ENCODE measurements at regions not wholly inside any gene's neighbourhood (a gene's known extent, or its start where the extent isn't known, plus 50 kb on each side); places are given as distances from the start of the nearest gene placed in this dataset.

DNA sequence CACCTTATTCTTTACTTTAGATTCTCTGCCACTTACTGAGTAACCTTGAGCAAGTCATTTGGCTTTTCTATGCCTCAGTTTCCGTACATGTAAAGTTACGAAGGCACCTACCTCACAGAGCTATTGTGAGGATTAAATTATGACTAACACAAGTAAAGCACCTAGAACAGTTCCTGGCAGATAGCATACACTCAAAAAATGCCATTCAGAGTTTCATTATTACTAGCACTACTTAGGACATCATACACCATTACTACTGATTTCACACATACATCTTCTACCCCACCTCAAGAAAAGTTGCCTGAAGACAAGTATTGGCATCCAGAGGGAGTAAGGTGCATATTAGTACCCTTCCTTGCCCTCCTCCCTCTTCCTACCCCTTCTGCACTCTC, 107.8 kb downstream of the OGFRL1 start:
- TF ChIP-seq EZH2phosphoT487 (IDR thresholded peaks at IDR 0.05; ENCODE audit: borderline replicate concordance) (no peak), CTCF (conservative IDR thresholded peaks at IDR 0.05; ENCODE audit: low read length) (no peak)
- Histone ChIP-seq H3K4me2 (ENCODE audit: low read depth, low read length, poor library complexity, severe bottlenecking) (no peak overlapping the region), H3F3A (ENCODE audit: low read depth) (no peaks in the 10 kb centered on the region), H3K27me3 (ENCODE audit: insufficient read depth, low read length, poor library complexity, severe bottlenecking) (no peaks in the 10 kb centered on the region), H3K9me2 (replicated peaks; ENCODE audit: low read depth, low read length) (no peaks in the 10 kb centered on the region), H3K4me1 (ENCODE audit: insufficient read depth, low read length, poor library complexity, severe bottlenecking) (no peaks in the 10 kb centered on the region), H2AFZ (ENCODE audit: low read length) (no peak overlapping the region), H3K9me3 (ENCODE audit: insufficient read depth, low read depth, low read length) (no peaks in the 10 kb centered on the region), H3K9ac (ENCODE audit: low read depth, low read length, poor library complexity, severe bottlenecking) (no peak overlapping the region), H3K36me3 (ENCODE audit: insufficient read depth, low read length) (no peaks in the 10 kb centered on the region), H4K20me1 (ENCODE audit: insufficient read depth, low read length, poor library complexity, severe bottlenecking) (no peaks in the 10 kb centered on the region), H3K4me3 (ENCODE audit: low read length, poor library complexity, severe bottlenecking) (no peak overlapping the region), H3K79me2 (ENCODE audit: insufficient read depth, low read length) (no peaks in the 10 kb centered on the region)

DNA sequence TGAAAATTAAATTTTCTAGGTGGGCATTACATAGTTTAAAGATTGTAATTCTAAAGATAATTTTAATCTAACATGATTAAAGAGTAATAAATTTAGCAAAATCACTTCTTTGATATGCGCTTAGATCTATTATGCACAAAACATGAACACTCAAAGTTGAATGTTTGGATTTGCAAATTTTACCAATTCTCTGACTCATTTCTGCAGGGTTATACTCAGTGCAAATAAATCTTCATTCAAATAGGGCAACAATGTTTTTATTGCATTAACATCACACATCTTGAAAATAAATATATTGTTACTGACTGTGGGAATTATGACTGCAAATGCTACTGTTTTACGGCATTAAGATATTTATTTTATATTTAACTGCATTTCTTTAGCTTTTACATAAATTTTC, 110.7 kb downstream of the OGFRL1 start:
- TF ChIP-seq EZH2phosphoT487 (IDR thresholded peaks at IDR 0.05; ENCODE audit: borderline replicate concordance) (no peak), CTCF (conservative IDR thresholded peaks at IDR 0.05; ENCODE audit: low read length) (no peak)
- Histone ChIP-seq H3K9me2 (replicated peaks; ENCODE audit: low read depth, low read length) (no peaks in the 10 kb centered on the region), H3K27me3 (ENCODE audit: insufficient read depth, low read length, poor library complexity, severe bottlenecking) (no peaks in the 10 kb centered on the region), H3K9me3 (ENCODE audit: insufficient read depth, low read depth, low read length) (no peaks in the 10 kb centered on the region), H2AFZ (ENCODE audit: low read length) (no peak overlapping the region), H3K79me2 (ENCODE audit: insufficient read depth, low read length) (no peaks in the 10 kb centered on the region), H3K4me3 (ENCODE audit: low read length, poor library complexity, severe bottlenecking) (no peak overlapping the region), H3F3A (ENCODE audit: low read depth) (no peaks in the 10 kb centered on the region), H3K4me2 (ENCODE audit: low read depth, low read length, poor library complexity, severe bottlenecking) (no peak overlapping the region), H4K20me1 (ENCODE audit: insufficient read depth, low read length, poor library complexity, severe bottlenecking) (no peaks in the 10 kb centered on the region), H3K4me1 (ENCODE audit: insufficient read depth, low read length, poor library complexity, severe bottlenecking) (no peaks in the 10 kb centered on the region), H3K36me3 (ENCODE audit: insufficient read depth, low read length) (no peaks in the 10 kb centered on the region), H3K9ac (ENCODE audit: low read depth, low read length, poor library complexity, severe bottlenecking) (no peak overlapping the region)

GRCh38 chr6:71400852-71401251, 112.2 kb downstream of the OGFRL1 start:
- Histone ChIP-seq H3K9ac (ENCODE audit: low read depth, low read length, poor library complexity, severe bottlenecking) (no peak overlapping the region), H2AFZ (ENCODE audit: low read length) (no peak overlapping the region), H3K27me3 (ENCODE audit: insufficient read depth, low read length, poor library complexity, severe bottlenecking) (no peaks in the 10 kb centered on the region), H3K4me1 (ENCODE audit: insufficient read depth, low read length, poor library complexity, severe bottlenecking) (no peaks in the 10 kb centered on the region), H3K4me2 (ENCODE audit: low read depth, low read length, poor library complexity, severe bottlenecking) (no peak overlapping the region), H3K79me2 (ENCODE audit: insufficient read depth, low read length) (no peaks in the 10 kb centered on the region), H3F3A (ENCODE audit: low read depth) (no peaks in the 10 kb centered on the region), H3K9me2 (replicated peaks; ENCODE audit: low read depth, low read length) (no peaks in the 10 kb centered on the region), H4K20me1 (ENCODE audit: insufficient read depth, low read length, poor library complexity, severe bottlenecking) (no peaks in the 10 kb centered on the region), H3K4me3 (ENCODE audit: low read length, poor library complexity, severe bottlenecking) (no peak overlapping the region), H3K9me3 (ENCODE audit: insufficient read depth, low read depth, low read length) (no peaks in the 10 kb centered on the region), H3K36me3 (ENCODE audit: insufficient read depth, low read length) (no peaks in the 10 kb centered on the region)
- TF ChIP-seq CTCF (conservative IDR thresholded peaks at IDR 0.05; ENCODE audit: low read length) (no peak), EZH2phosphoT487 (IDR thresholded peaks at IDR 0.05; ENCODE audit: borderline replicate concordance) (no peak)

All from Loucy (cell line).